GM12878 (cell line): ENCODE measurements at regions not wholly inside any gene's neighbourhood (a gene's known extent, or its start where the extent isn't known, plus 50 kb on each side); places are given as distances from the start of the nearest gene placed in this dataset.

Experiments
- ATAC-seq: fragments of 200-7000 bp; cut with Tn5 transposase; 3 replicates; pipeline ENCODE4 v1.9.1; 2020; ENCODE audit warnings: mild to moderate bottlenecking, moderate library complexity
- BruUV-seq: library from RNA; stranded (reverse); fragments of 400-500 nt; replicated peaks from 2 replicates; lab custom pipeline; 2021; lab: Mats Ljungman, UMichigan
- CTCF ChIA-PET: fragments of 300-600 bp; sonication (Branson Sonifier 250); formaldehyde crosslinking; extraction: SDS; loops from one replicate; lab custom pipeline; 2021; ENCODE audit warnings: inconsistent platforms; lab: Yijun Ruan, JAX
- POLR2A ChIA-PET: fragments of 350-600 bp; formaldehyde crosslinking; extraction: SDS; loops from one replicate; lab custom pipeline; 2021; ENCODE audit warnings: inconsistent platforms; lab: Charles Lee
- RAD21 ChIA-PET: fragments of 300-600 bp; sonication (Branson Sonifier 250); formaldehyde crosslinking; loops from one replicate; lab custom pipeline; 2023; ENCODE audit warnings: antibody characterized with exemption; ENCODE audit not compliant: unreplicated experiment; lab: Charles Lee
- SMC1A ChIA-PET: fragments of 300-600 bp; sonication (Branson Sonifier 250); formaldehyde crosslinking; loops from one replicate; lab custom pipeline; 2023; ENCODE audit not compliant: unreplicated experiment, uncharacterized antibody; lab: Charles Lee
- DNase-seq: peaks from one replicate; pipeline ENCODE4 v3.0.0-alpha.2; 2011; ENCODE audit warnings: low read depth, low spot score
- FAIRE-seq: peaks from 3 replicates; lab custom pipeline; 2011; peaks lifted over from hg19 to GRCh38; lab: Jason Lieb, UNC
- H2AFZ ChIP-seq: 2 replicates; pipeline ENCODE4 v1.6.0; 2011; ENCODE audit warnings: low read depth, low read length, control low read depth; ENCODE audit not compliant: control insufficient read depth
- H3K27ac ChIP-seq: 2 replicates; pipeline ENCODE4 v1.5.1; 2011; ENCODE audit warnings: control low read depth; ENCODE audit not compliant: control insufficient read depth, insufficient read depth
- H3K27me3 ChIP-seq, 2 experiments: replicated peaks in 1 of 2; 2 replicates each; pipeline versions ENCODE4 v1.6.0 to v1.6.1; 2011; ENCODE audit warnings: low read length in 1 of 2; ENCODE audit not compliant: control insufficient read depth in 2 of 2, insufficient read depth in 2 of 2
- H3K36me3 ChIP-seq, 2 experiments: 2 replicates each; pipeline ENCODE4 v1.5.1; 2011; ENCODE audit warnings: low read length in 1 of 2; ENCODE audit not compliant: control insufficient read depth in 2 of 2, insufficient read depth in 2 of 2
- H3K4me1 ChIP-seq: 2 replicates; pipeline ENCODE4 v1.6.1; 2011; ENCODE audit warnings: mild to moderate bottlenecking, low read length, moderate library complexity, mixed read lengths; ENCODE audit not compliant: control insufficient read depth, insufficient read depth
- H3K4me2 ChIP-seq: 2 replicates; pipeline ENCODE4 v1.6.0; 2011; ENCODE audit warnings: control low read depth; ENCODE audit not compliant: control insufficient read depth, insufficient read depth
- H3K4me3 ChIP-seq: fragments of 200-600 bp; sonication (generic); 2 replicates; pipeline ENCODE4 v1.5.1; 2016
- H3K79me2 ChIP-seq: 2 replicates; pipeline ENCODE4 v1.6.0; 2011; ENCODE audit warnings: low read length; ENCODE audit not compliant: control insufficient read depth, insufficient read depth
- H3K9ac ChIP-seq: 2 replicates; pipeline ENCODE4 v1.8.0; 2011; ENCODE audit warnings: low read length, control low read depth, mixed read lengths; ENCODE audit not compliant: control insufficient read depth, insufficient read depth
- H3K9me3 ChIP-seq: replicated peaks from 3 replicates; pipeline ENCODE4 v1.5.1; 2011; ENCODE audit warnings: mild to moderate bottlenecking, low read length; ENCODE audit not compliant: control insufficient read depth, insufficient read depth
- H4K20me1 ChIP-seq: 2 replicates; pipeline ENCODE4 v1.6.0; 2011; ENCODE audit not compliant: control insufficient read depth, insufficient read depth
- BCL11A ChIP-seq: IDR thresholded peaks from 2 replicates; pipeline ENCODE4 v1.6.1; 2011; ENCODE audit warnings: low read depth, low read length
- EZH2 ChIP-seq: IDR thresholded peaks from 2 replicates; pipeline ENCODE4 v1.6.1; 2012; ENCODE audit warnings: low read depth, mild to moderate bottlenecking, control low read depth, inconsistent platforms, low read length, borderline replicate concordance; ENCODE audit not compliant: control insufficient read depth
- FOXK2 ChIP-seq: fragments of 450-650 bp; IDR thresholded peaks from 2 replicates; pipeline ENCODE4 v1.6.1; 2017; ENCODE audit warnings: mild to moderate bottlenecking, moderate library complexity
- JUND ChIP-seq: IDR thresholded peaks from 2 replicates; pipeline ENCODE4 v1.6.1; 2012; ENCODE audit warnings: low read depth, mild to moderate bottlenecking, low read length, improper control_type of control experiment, moderate library complexity
- MTA3 ChIP-seq: IDR thresholded peaks from 2 replicates; pipeline ENCODE4 v1.6.1; 2012; ENCODE audit warnings: low read length, inconsistent platforms, borderline replicate concordance
- NBN ChIP-seq: fragments of 450-650 bp; IDR thresholded peaks from 2 replicates; pipeline ENCODE4 v1.6.1; 2016
- NRF1 ChIP-seq: conservative IDR thresholded peaks from 2 replicates; pipeline ENCODE4 v1.6.1; 2011; ENCODE audit warnings: mild to moderate bottlenecking, low read depth, low read length, improper control_type of control experiment
- PML ChIP-seq: IDR thresholded peaks from 2 replicates; pipeline ENCODE4 v1.6.1; 2012; ENCODE audit warnings: low read length, inconsistent platforms
- SMC3 ChIP-seq: IDR thresholded peaks from 2 replicates; pipeline ENCODE4 v1.6.1; 2011; ENCODE audit warnings: low read length, improper control_type of control experiment, borderline replicate concordance
- SRF ChIP-seq, 2 experiments: IDR thresholded peaks; 2 replicates each; pipeline ENCODE4 v1.6.1; 2011; ENCODE audit warnings: low read depth in 2 of 2, low read length in 2 of 2, mild to moderate bottlenecking in 1 of 2, moderate library complexity in 1 of 2
- STAT3 ChIP-seq: IDR thresholded peaks from 2 replicates; pipeline ENCODE4 v1.6.1; 2011; ENCODE audit warnings: low read depth, low read length, improper control_type of control experiment
- ZNF687 ChIP-seq: fragments of 450-650 bp; IDR thresholded peaks from 2 replicates; pipeline ENCODE4 v1.6.1; 2017; ENCODE audit warnings: mild to moderate bottlenecking, moderate library complexity
- WGBS: methylation state at CpG from one replicate; pipeline ENCODE4 v1.1.6; 2016; ENCODE audit warnings: low lambda C conversion rate; ENCODE audit not compliant: insufficient replicate concordance, insufficient coverage; ENCODE audit errors: missing lambda C conversion rate; 5-methylcytosine and 5-hydroxymethylcytosine counted together
- in situ Hi-C: fragments of 300-500 bp; cut with MboI; formaldehyde crosslinking; loops from 9 replicates; pipeline ENCODE4 v1.14.3; 2018; ENCODE audit warnings: mixed read lengths
- intact Hi-C: fragments of 100-400 bp; cut with micrococcal nuclease; formaldehyde crosslinking; loops from one replicate; pipeline ENCODE4 v1.14.2; 2022; ENCODE audit not compliant: unreplicated experiment

- Histone ChIP-seq H2AFZ (no peak overlapping the region), H3K9ac (no peak overlapping the region), H3K36me3 (no peaks in the 10 kb centered on the region), H3K27ac (no peak overlapping the region), H3K27me3 (peaks cover 2 to 5% of the 10 kb centered on the region in 2 experiments; a peak in 2 of 4 replicates), H4K20me1 (no peaks in the 10 kb centered on the region), H3K9me3 (no peaks in the 10 kb centered on the region), H3K79me2 (no peaks in the 10 kb centered on the region), H3K4me1 (no peaks in the 10 kb centered on the region), H3K4me3 (no peak overlapping the region), H3K4me2 (no peak overlapping the region)
- no peak for ATAC-seq
- ChIA-PET SMC1A (interaction anchor here (0.7 kb wide), 1 partner anchor 391 kb away, joined by 3 read pairs; no protein-coding TSS in a partner anchor), CTCF (no interaction called here), RAD21 (no interaction called here), POLR2A (no interaction called here)
- DNase-seq, result no peak
- FAIRE-seq, result no peak
- 48% methylated on average over 8 of the region's 8 CpGs for WGBS
- BruUV-seq, result no TSS peak
- TF ChIP-seq JUND, result no peak
- in situ Hi-C loops (no loop called here), intact Hi-C loops (no loop called here)
Measured at GRCh38 chr10:78803710-78804109, 265.1 kb upstream of the ZMIZ1 start.

- ChIA-PET RAD21 (no interaction called here), SMC1A (interaction anchor here (0.7 kb wide), 1 partner anchor 390 kb away, joined by 3 read pairs; no protein-coding TSS in a partner anchor), POLR2A (no interaction called here), CTCF (no interaction called here)
- peaks cover 2 to 5% of the 10 kb centered on the region in 2 experiments; a peak in 2 of 4 replicates for H3K27me3 ChIP-seq
- in situ Hi-C loops (no loop called here), intact Hi-C loops (no loop called here)
- no TSS peak for BruUV-seq
- DNase-seq, result no peak
- no peak overlapping the region for H3K9ac ChIP-seq
- no peaks in the 10 kb centered on the region for H3K36me3 ChIP-seq
- no peak for ATAC-seq
- no peaks in the 10 kb centered on the region for H3K4me1 ChIP-seq
- WGBS, result 15% methylated on average over 7 of the region's 7 CpGs
- H3K27ac ChIP-seq, result no peak overlapping the region
- H3K79me2 ChIP-seq, result no peaks in the 10 kb centered on the region
- H4K20me1 ChIP-seq, result no peaks in the 10 kb centered on the region
- no peaks in the 10 kb centered on the region for H3K9me3 ChIP-seq
- no peak overlapping the region for H2AFZ ChIP-seq
- FAIRE-seq, result no peak
- no peak overlapping the region for H3K4me2 ChIP-seq
- no peak for TF ChIP-seq SMC3
- no peak for TF ChIP-seq MTA3
- no peak for TF ChIP-seq NBN
- no peak for TF ChIP-seq EZH2
- TF ChIP-seq FOXK2, result no peak
- no peak for TF ChIP-seq BCL11A
- TF ChIP-seq PML, result no peak
- no peak for TF ChIP-seq ZNF687
- no peak for TF ChIP-seq NRF1
- TF ChIP-seq STAT3, result no peak
- TF ChIP-seq SRF (IDR thresholded peaks at IDR 0.05; ENCODE audit: low read depth in 2 of 2, low read length in 2 of 2), result no peak
- no peak overlapping the region for H3K4me3 ChIP-seq
Measured at GRCh38 chr10:78804411-78805032, 264.2 kb upstream of the ZMIZ1 start.
